ENCODE measurements at regions not wholly inside any gene's neighbourhood (a gene's known extent, or its start where the extent isn't known, plus 50 kb on each side); places are given as distances from the start of the nearest gene placed in this dataset.

DNA sequence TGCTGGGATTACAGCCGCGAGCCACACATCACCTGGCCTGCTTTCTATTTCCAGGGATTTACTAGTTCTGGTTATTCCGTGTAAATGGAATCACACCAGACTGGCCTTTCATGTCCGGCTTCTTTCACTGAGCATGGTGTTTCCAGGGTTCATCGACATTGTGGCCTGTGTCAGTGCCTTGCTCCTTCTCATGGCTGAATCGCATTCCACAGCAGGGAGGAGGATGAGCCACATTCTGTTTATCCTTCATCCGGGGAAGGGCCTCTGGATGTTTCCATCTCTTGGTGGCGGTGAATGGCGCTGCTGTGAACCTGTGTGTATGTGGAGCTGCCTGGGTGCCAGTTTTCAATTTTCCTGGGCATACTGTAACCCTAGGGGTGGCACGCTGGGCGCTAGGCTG lies 58.7 kb upstream of the RNU6ATAC start:
- no peaks in the 10 kb centered on the region for H3F3A ChIP-seq (ENCODE audit: control insufficient read depth, insufficient read depth)
- TF ChIP-seq EZH2phosphoT487 (IDR thresholded peaks at IDR 0.05; ENCODE audit: borderline replicate concordance, low read length), result no peak
- no peaks in the 10 kb centered on the region for H3K36me3 ChIP-seq (ENCODE audit: control insufficient read depth, low read length)
- no peaks in the 10 kb centered on the region for H3K9me3 ChIP-seq (ENCODE audit: control insufficient read depth, insufficient read depth, low read length)
- no peaks in the 10 kb centered on the region for H3K9me2 ChIP-seq (replicated peaks; ENCODE audit: control insufficient read depth, low read length)
- no peak overlapping the region for H3K27ac ChIP-seq (ENCODE audit: low read depth, low read length)
- no peaks in the 10 kb centered on the region for H3K4me1 ChIP-seq (ENCODE audit: control insufficient read depth, low read length)
- H4K20me1 ChIP-seq (ENCODE audit: control insufficient read depth, insufficient read depth, low read depth, low read length), result no peaks in the 10 kb centered on the region
- no peak overlapping the region for H3K4me2 ChIP-seq (ENCODE audit: low read length)
- H3K4me3 ChIP-seq (ENCODE audit: low read length), result no peak overlapping the region
- no peaks in the 10 kb centered on the region for H3K79me2 ChIP-seq (ENCODE audit: control insufficient read depth, low read length)
- no peaks in the 10 kb centered on the region for H3K27me3 ChIP-seq (ENCODE audit: control insufficient read depth, low read length)

DNA sequence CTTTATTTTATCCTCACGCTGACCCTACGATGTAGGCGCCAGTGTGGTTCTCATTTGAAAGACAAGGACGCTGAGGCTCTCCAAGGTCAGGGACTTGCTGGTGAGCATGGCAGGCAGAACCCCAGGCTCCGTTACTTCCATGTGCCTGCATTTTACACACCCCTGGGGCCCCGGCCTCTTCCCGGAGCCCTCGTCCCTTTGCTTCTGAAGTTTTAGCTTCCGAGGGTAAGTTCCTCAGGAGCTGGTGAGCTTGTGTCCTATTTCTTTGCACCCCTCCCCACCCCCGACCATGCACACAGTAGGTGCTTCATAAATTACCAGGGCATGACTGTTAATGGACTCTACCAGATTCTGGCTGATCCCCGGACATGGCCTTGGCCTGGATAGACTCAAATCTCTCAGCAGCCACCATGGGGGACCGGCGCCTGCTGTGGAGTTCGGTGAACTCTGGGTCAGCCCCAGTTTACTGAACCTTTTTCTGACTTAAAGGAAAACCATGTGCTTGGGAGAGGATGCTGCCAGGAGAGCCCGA lies 59.3 kb upstream of the RNU6ATAC start:
- H3K4me2 ChIP-seq (ENCODE audit: low read length), result no peak overlapping the region
- H4K20me1 ChIP-seq (ENCODE audit: control insufficient read depth, insufficient read depth, low read depth, low read length), result no peaks in the 10 kb centered on the region
- H3K4me1 ChIP-seq (ENCODE audit: control insufficient read depth, low read length), result no peaks in the 10 kb centered on the region
- TF ChIP-seq EZH2phosphoT487 (IDR thresholded peaks at IDR 0.05; ENCODE audit: borderline replicate concordance, low read length), result no peak
- no peak for TF ChIP-seq CTCF (IDR thresholded peaks at IDR 0.05; ENCODE audit: low read depth, low read length, poor library complexity, severe bottlenecking)
- H3K79me2 ChIP-seq (ENCODE audit: control insufficient read depth, low read length), result no peaks in the 10 kb centered on the region
- H3K4me3 ChIP-seq (ENCODE audit: low read length), result no peak overlapping the region
- no peaks in the 10 kb centered on the region for H3K27me3 ChIP-seq (ENCODE audit: control insufficient read depth, low read length)
- no peaks in the 10 kb centered on the region for H3F3A ChIP-seq (ENCODE audit: control insufficient read depth, insufficient read depth)
- H3K9me3 ChIP-seq (ENCODE audit: control insufficient read depth, insufficient read depth, low read length), result no peaks in the 10 kb centered on the region
- no peak overlapping the region for H3K27ac ChIP-seq (ENCODE audit: low read depth, low read length)
- no peaks in the 10 kb centered on the region for H3K36me3 ChIP-seq (ENCODE audit: control insufficient read depth, low read length)
- H3K9me2 ChIP-seq (replicated peaks; ENCODE audit: control insufficient read depth, low read length), result no peaks in the 10 kb centered on the region

DNA sequence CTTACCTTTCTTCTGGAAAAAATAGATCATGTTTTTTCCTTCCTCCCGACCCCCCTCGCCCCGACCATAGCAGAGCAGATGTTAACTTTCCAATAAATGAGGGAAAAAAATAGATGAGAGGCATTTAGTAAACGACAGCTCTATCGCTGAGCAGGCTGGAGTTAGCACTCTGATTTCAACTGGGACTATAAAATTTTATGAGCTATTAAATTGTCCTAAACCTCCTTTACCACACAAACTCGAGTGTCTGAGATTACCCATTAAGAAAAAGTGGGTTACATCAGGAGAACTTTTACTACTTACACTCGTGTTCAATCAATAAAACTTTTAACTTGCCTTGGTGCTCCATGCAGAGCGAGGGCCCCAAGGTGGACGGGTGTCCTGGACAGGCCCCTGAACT lies 59.8 kb upstream of the RNU6ATAC start:
- no peaks in the 10 kb centered on the region for H4K20me1 ChIP-seq (ENCODE audit: control insufficient read depth, insufficient read depth, low read depth, low read length)

More for the DNA sequence above, 59.8 kb upstream of the RNU6ATAC start:
- H3K27ac ChIP-seq (ENCODE audit: low read depth, low read length), result no peak overlapping the region
- no peak overlapping the region for H3K4me3 ChIP-seq (ENCODE audit: low read length)
- no peaks in the 10 kb centered on the region for H3K27me3 ChIP-seq (ENCODE audit: control insufficient read depth, low read length)
- H3K4me2 ChIP-seq (ENCODE audit: low read length), result no peak overlapping the region
- TF ChIP-seq EZH2phosphoT487 (IDR thresholded peaks at IDR 0.05; ENCODE audit: borderline replicate concordance, low read length) (no peak), CTCF (IDR thresholded peaks at IDR 0.05; ENCODE audit: low read depth, low read length, poor library complexity, severe bottlenecking) (no peak)
- no peaks in the 10 kb centered on the region for H3F3A ChIP-seq (ENCODE audit: control insufficient read depth, insufficient read depth)
- no peaks in the 10 kb centered on the region for H3K9me3 ChIP-seq (ENCODE audit: control insufficient read depth, insufficient read depth, low read length)
- H3K36me3 ChIP-seq (ENCODE audit: control insufficient read depth, low read length), result no peaks in the 10 kb centered on the region
- no peaks in the 10 kb centered on the region for H3K4me1 ChIP-seq (ENCODE audit: control insufficient read depth, low read length)
- H3K79me2 ChIP-seq (ENCODE audit: control insufficient read depth, low read length), result no peaks in the 10 kb centered on the region
- H3K9me2 ChIP-seq (replicated peaks; ENCODE audit: control insufficient read depth, low read length), result no peaks in the 10 kb centered on the region

Data from DOHH2 (cell line).